H9 (cell line): ENCODE measurements at regions not wholly inside any gene's neighbourhood (a gene's known extent, or its start where the extent isn't known, plus 50 kb on each side); places are given as distances from the start of the nearest gene placed in this dataset.

Experiments used
- DNase-seq: peaks from one replicate; pipeline ENCODE4 v3.0.0-alpha.2; 2017
- H2AFZ ChIP-seq: one replicate; pipeline ENCODE4 v1.6.1; 2013; ENCODE audit warnings: mild to moderate bottlenecking, low read length, control low read depth, moderate library complexity
- H2AK5ac ChIP-seq: 2 replicates; pipeline ENCODE4 v1.6.1; 2013; ENCODE audit warnings: low read length, control low read depth, mixed read lengths; ENCODE audit not compliant: insufficient read length
- H2BK120ac ChIP-seq: one replicate; pipeline ENCODE4 v1.6.1; 2013; ENCODE audit warnings: low read depth, mild to moderate bottlenecking, low read length, control low read depth, inconsistent platforms; ENCODE audit not compliant: poor library complexity, severe bottlenecking
- H2BK12ac ChIP-seq: 2 replicates; pipeline ENCODE4 v1.6.1; 2013; ENCODE audit warnings: low read length, control low read depth, mixed read lengths, low read depth; ENCODE audit not compliant: insufficient read length
- H2BK15ac ChIP-seq: 2 replicates; pipeline ENCODE4 v1.6.1; 2013; ENCODE audit warnings: low read depth, low read length, control low read depth
- H2BK20ac ChIP-seq: one replicate; pipeline ENCODE4 v1.6.1; 2013; ENCODE audit warnings: low read depth, mild to moderate bottlenecking, low read length, control low read depth, inconsistent platforms; ENCODE audit not compliant: poor library complexity, severe bottlenecking
- H2BK5ac ChIP-seq: 2 replicates; pipeline ENCODE4 v1.6.1; 2013; ENCODE audit warnings: low read length, control low read depth, mixed read lengths; ENCODE audit not compliant: insufficient read length
- H3K14ac ChIP-seq: 2 replicates; pipeline ENCODE4 v1.6.1; 2013; ENCODE audit warnings: low read length, control low read depth; ENCODE audit not compliant: insufficient read depth
- H3K18ac ChIP-seq: 2 replicates; pipeline ENCODE4 v1.6.1; 2013; ENCODE audit warnings: low read depth, mild to moderate bottlenecking, mixed read lengths, low read length, control low read depth; ENCODE audit not compliant: insufficient read length
- H3K23ac ChIP-seq: 2 replicates; pipeline ENCODE4 v1.6.1; 2013; ENCODE audit warnings: low read length, control low read depth, mixed read lengths, low read depth; ENCODE audit not compliant: insufficient read length
- H3K23me2 ChIP-seq: 2 replicates; pipeline ENCODE4 v1.6.1; 2013; ENCODE audit warnings: low read depth, mild to moderate bottlenecking, mixed read lengths, low read length, control low read depth; ENCODE audit not compliant: insufficient read length, poor library complexity, severe bottlenecking
- H3K27ac ChIP-seq: 2 replicates; pipeline ENCODE4 v1.5.1; 2013; ENCODE audit warnings: low read length, control low read depth, mixed read lengths, low read depth; ENCODE audit not compliant: insufficient read length
- H3K27me3 ChIP-seq: 2 replicates; pipeline ENCODE4 v1.6.1; 2013; ENCODE audit warnings: low read length, control low read depth, inconsistent platforms; ENCODE audit not compliant: insufficient read depth
- H3K4ac ChIP-seq: 2 replicates; pipeline ENCODE4 v1.6.1; 2013; ENCODE audit warnings: low read depth, mild to moderate bottlenecking, control low read depth, inconsistent platforms, low read length, moderate library complexity
- H3K4me1 ChIP-seq: 2 replicates; pipeline ENCODE4 v1.6.1; 2013; ENCODE audit warnings: low read length, control low read depth, inconsistent platforms; ENCODE audit not compliant: insufficient read depth
- H3K4me2 ChIP-seq: 2 replicates; pipeline ENCODE4 v1.6.1; 2013; ENCODE audit warnings: low read length, control low read depth, mixed read lengths; ENCODE audit not compliant: insufficient read length, insufficient read depth
- H3K56ac ChIP-seq: 2 replicates; pipeline ENCODE4 v1.6.1; 2013; ENCODE audit warnings: low read depth, mild to moderate bottlenecking, mixed read lengths, low read length, control low read depth; ENCODE audit not compliant: insufficient read length
- H3K79me1 ChIP-seq: 2 replicates; pipeline ENCODE4 v1.6.1; 2013; ENCODE audit warnings: low read depth, mild to moderate bottlenecking, moderate library complexity, low read length, control low read depth, inconsistent platforms; ENCODE audit not compliant: insufficient read depth, poor library complexity, severe bottlenecking
- H3K79me2 ChIP-seq: 2 replicates; pipeline ENCODE4 v1.6.1; 2013; ENCODE audit warnings: low read length, control low read depth, inconsistent platforms; ENCODE audit not compliant: insufficient read depth
- H3K9ac ChIP-seq: 2 replicates; pipeline ENCODE4 v1.6.1; 2013; ENCODE audit warnings: low read length, control low read depth, mixed read lengths; ENCODE audit not compliant: insufficient read length; ENCODE audit errors: extremely low read depth
- H3K9me3 ChIP-seq: one replicate; pipeline ENCODE4 v1.6.1; 2013; ENCODE audit warnings: low read depth, low read length, inconsistent platforms; ENCODE audit not compliant: control insufficient read depth
- H3T11ph ChIP-seq: one replicate; pipeline ENCODE4 v1.6.1; 2013; ENCODE audit warnings: mild to moderate bottlenecking, low read length, control low read depth, inconsistent platforms
- H4K20me1 ChIP-seq: one replicate; pipeline ENCODE4 v1.6.1; 2013; ENCODE audit not compliant: control insufficient read depth, insufficient read length, insufficient read depth
- H4K5ac ChIP-seq: 2 replicates; pipeline ENCODE4 v1.6.1; 2013; ENCODE audit warnings: low read depth, mild to moderate bottlenecking, mixed read lengths, low read length, control low read depth; ENCODE audit not compliant: insufficient read length
- H4K8ac ChIP-seq: replicated peaks from 2 replicates; pipeline ENCODE4 v1.6.1; 2013; ENCODE audit warnings: low read length, control low read depth, mixed read lengths, low read depth; ENCODE audit not compliant: insufficient read length
- H4K91ac ChIP-seq: 2 replicates; pipeline ENCODE4 v1.6.1; 2013; ENCODE audit warnings: low read depth, mild to moderate bottlenecking, moderate library complexity, mixed read lengths, low read length, control low read depth; ENCODE audit not compliant: insufficient read length
- H3K27ac Mint-ChIP-seq, 3 experiments: 2 replicates in 2 of 3; 3 replicates in 1 of 3; pipeline ENCODE4 v1.8.0; 2020 to 2021; ENCODE audit warnings: mixed read lengths in 3 of 3, mild to moderate bottlenecking in 1 of 3, moderate library complexity in 1 of 3
- H3K27me3 Mint-ChIP-seq: 2 replicates; pipeline ENCODE4 v1.8.0; 2021; ENCODE audit warnings: low read depth, mild to moderate bottlenecking, moderate library complexity, mixed read lengths
- H3K36me3 Mint-ChIP-seq, 3 experiments: 2 replicates in 2 of 3; 3 replicates in 1 of 3; pipeline ENCODE4 v1.8.0; 2020 to 2021; ENCODE audit warnings: low read depth in 3 of 3, mixed read lengths in 3 of 3; ENCODE audit not compliant: insufficient read depth in 1 of 3
- H3K4me1 Mint-ChIP-seq, 2 experiments: 2 replicates each; pipeline ENCODE4 v1.8.0; 2020; ENCODE audit warnings: mixed read lengths in 2 of 2
- H3K4me3 Mint-ChIP-seq, 2 experiments: 2 replicates in 1 of 2; 3 replicates in 1 of 2; pipeline ENCODE4 v1.8.0; 2020 to 2021; ENCODE audit warnings: mild to moderate bottlenecking in 2 of 2, mixed read lengths in 2 of 2, moderate library complexity in 1 of 2
- H3K9me3 Mint-ChIP-seq, 2 experiments: 2 replicates in 1 of 2; 3 replicates in 1 of 2; pipeline ENCODE4 v1.8.0; 2020; ENCODE audit warnings: mild to moderate bottlenecking in 2 of 2, mixed read lengths in 2 of 2, moderate library complexity in 1 of 2
- CTCF ChIP-seq: fragments of 200-600 bp; sonication (generic); conservative IDR thresholded peaks from 3 replicates; pipeline ENCODE4 v1.8.0; 2021; ENCODE audit warnings: antibody characterized with exemption, mild to moderate bottlenecking

- no peaks in the 10 kb centered on the region for H3K23me2 ChIP-seq
- H2BK120ac ChIP-seq = no peak overlapping the region
- H3K27ac ChIP-seq = no peak overlapping the region
- no peak overlapping the region for H3T11ph ChIP-seq
- Mint-ChIP-seq H3K4me3 (no peak overlapping the region), H3K27me3 (no peaks in the 10 kb centered on the region), H3K4me1 (peaks cover 12 to 19% of the 10 kb centered on the region in 2 experiments), H3K27ac (no peak overlapping the region), H3K9me3 (no peaks in the 10 kb centered on the region), H3K36me3 (peaks cover 0 to 3% (median 0%) of the 10 kb centered on the region in 3 experiments; a peak in 1 of 7 replicates)
- H3K9me3 ChIP-seq = no peaks in the 10 kb centered on the region
- no peaks in the 10 kb centered on the region for H4K20me1 ChIP-seq
- no peak overlapping the region for H2AK5ac ChIP-seq
- DNase-seq = no peak
- H2BK12ac ChIP-seq = no peak overlapping the region
- H3K79me2 ChIP-seq = no peaks in the 10 kb centered on the region
- no peaks in the 10 kb centered on the region for H3K79me1 ChIP-seq
- no peak overlapping the region for H2BK5ac ChIP-seq
- H4K5ac ChIP-seq = no peak overlapping the region
- no peak overlapping the region for H2BK15ac ChIP-seq
- no peak overlapping the region for H4K91ac ChIP-seq
- peaks cover 5% of the 10 kb centered on the region; the same call in 1 of the 2 replicates for H3K4me1 ChIP-seq
- H3K27me3 ChIP-seq = no peaks in the 10 kb centered on the region
- no peak overlapping the region for H3K56ac ChIP-seq
- H2BK20ac ChIP-seq = no peak overlapping the region
- H3K4ac ChIP-seq = no peak overlapping the region
- TF ChIP-seq CTCF = no peak
- no peak overlapping the region for H3K18ac ChIP-seq
- H3K14ac ChIP-seq = no peak overlapping the region
- H4K8ac ChIP-seq = no peak overlapping the region
- H3K23ac ChIP-seq = no peak overlapping the region
- H3K9ac ChIP-seq = no peak overlapping the region
- no peak overlapping the region for H3K4me2 ChIP-seq
- H2AFZ ChIP-seq = no peak overlapping the region
Observed at GRCh38 chr3:124652009-124652408, 78.2 kb upstream of the UMPS start.
